Endodermal cell (in vitro differentiated cells): ENCODE measurements at regions not wholly inside any gene's neighbourhood (a gene's known extent, or its start where the extent isn't known, plus 50 kb on each side); places are given as distances from the start of the nearest gene placed in this dataset.

Experiments
- DNase-seq: peaks from one replicate; pipeline ENCODE4 v3.0.0-alpha.2; 2017
- H3K27ac ChIP-seq: 2 replicates; pipeline ENCODE4 v1.5.1; 2013; ENCODE audit warnings: mild to moderate bottlenecking, low read depth, low read length, moderate library complexity
- H3K27me3 ChIP-seq: 2 replicates; pipeline ENCODE4 v1.6.1; 2013; ENCODE audit warnings: mild to moderate bottlenecking, low read length, moderate library complexity; ENCODE audit not compliant: insufficient read depth, control insufficient read depth, poor library complexity, severe bottlenecking
- H3K36me3 ChIP-seq: 2 replicates; pipeline ENCODE4 v1.7.0; 2013; ENCODE audit warnings: mild to moderate bottlenecking, low read length, moderate library complexity; ENCODE audit not compliant: control insufficient read depth, insufficient read depth
- H3K4me1 ChIP-seq: one replicate; pipeline ENCODE4 v1.7.0; 2013; ENCODE audit warnings: low read length; ENCODE audit not compliant: control insufficient read depth, insufficient read depth
- H3K4me3 ChIP-seq: 2 replicates; pipeline ENCODE4 v1.5.1; 2013; ENCODE audit warnings: mild to moderate bottlenecking, low read length, moderate library complexity
- H3K9ac ChIP-seq: 2 replicates; pipeline ENCODE4 v1.6.1; 2013; ENCODE audit warnings: mild to moderate bottlenecking, low read length, moderate library complexity; ENCODE audit not compliant: poor library complexity, severe bottlenecking; ENCODE audit errors: extremely low read depth
- H3K9me3 ChIP-seq: 2 replicates; pipeline ENCODE4 v1.6.1; 2013; ENCODE audit warnings: mild to moderate bottlenecking, low read length, moderate library complexity; ENCODE audit not compliant: control insufficient read depth
- H3K27ac Mint-ChIP-seq: 2 replicates; pipeline ENCODE4 v1.8.0; 2020; ENCODE audit warnings: mixed read lengths
- H3K27me3 Mint-ChIP-seq: 2 replicates; pipeline ENCODE4 v1.8.0; 2021; ENCODE audit warnings: mild to moderate bottlenecking, mixed read lengths; ENCODE audit not compliant: insufficient read depth
- H3K36me3 Mint-ChIP-seq: 2 replicates; pipeline ENCODE4 v1.8.0; 2020; ENCODE audit warnings: low read depth, mixed read lengths
- H3K4me1 Mint-ChIP-seq: 2 replicates; pipeline ENCODE4 v1.8.0; 2020; ENCODE audit warnings: mixed read lengths
- H3K4me3 Mint-ChIP-seq: 2 replicates; pipeline ENCODE4 v1.8.0; 2020; ENCODE audit warnings: mild to moderate bottlenecking, moderate library complexity, mixed read lengths
- H3K9me3 Mint-ChIP-seq: 2 replicates; pipeline ENCODE4 v1.8.0; 2020; ENCODE audit warnings: mild to moderate bottlenecking, mixed read lengths
- WGBS, 2 experiments: methylation state at CpG; one replicate each; pipeline versions ENCODE4 v1.1.5 to v1.1.7; 2013; ENCODE audit warnings: missing lambda C conversion rate in 2 of 2, mixed read lengths in 1 of 2; ENCODE audit not compliant: insufficient coverage in 1 of 2, insufficient read length in 1 of 2; 5-methylcytosine and 5-hydroxymethylcytosine counted together
- TF ChIP-seq, protein P1 (sequence below): fragments of 200-600 bp; sonication (generic); conservative IDR thresholded peaks from 2 replicates; pipeline ENCODE4 v1.5.0; 2021; ENCODE audit warnings: antibody characterized with exemption, mild to moderate bottlenecking

DNA sequence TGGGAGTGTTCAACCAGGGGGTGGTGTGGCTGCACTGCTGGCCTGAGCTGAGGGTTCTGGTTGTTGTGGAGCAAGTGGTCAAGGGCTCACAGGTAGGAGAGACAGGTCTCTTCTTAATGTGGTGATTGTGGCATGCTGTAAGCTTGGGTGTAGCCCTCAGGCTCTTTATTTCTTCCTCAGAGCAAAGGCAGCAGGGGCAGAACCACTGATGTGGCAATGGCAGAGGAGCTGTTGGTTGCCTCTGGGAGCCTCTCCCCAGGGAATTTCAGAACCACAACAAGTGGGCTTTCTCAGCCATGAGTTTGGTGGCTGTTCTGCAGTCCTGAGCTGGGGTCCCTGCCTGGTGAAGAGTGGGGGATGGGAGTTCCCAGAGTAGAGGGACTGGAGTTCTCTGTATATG is 1017.2 kb downstream of the SH3BGRL start:
- H3K4me3 ChIP-seq: no peak overlapping the region
- no peaks in the 10 kb centered on the region for H3K27me3 Mint-ChIP-seq
- peaks cover 2% of the 10 kb centered on the region for H3K4me1 Mint-ChIP-seq
- H3K4me3 Mint-ChIP-seq: no peak overlapping the region
- H3K9ac ChIP-seq: no peak overlapping the region
- H3K36me3 ChIP-seq: no peaks in the 10 kb centered on the region
- H3K27ac Mint-ChIP-seq: no peak overlapping the region
- TF ChIP-seq, protein P1, sequence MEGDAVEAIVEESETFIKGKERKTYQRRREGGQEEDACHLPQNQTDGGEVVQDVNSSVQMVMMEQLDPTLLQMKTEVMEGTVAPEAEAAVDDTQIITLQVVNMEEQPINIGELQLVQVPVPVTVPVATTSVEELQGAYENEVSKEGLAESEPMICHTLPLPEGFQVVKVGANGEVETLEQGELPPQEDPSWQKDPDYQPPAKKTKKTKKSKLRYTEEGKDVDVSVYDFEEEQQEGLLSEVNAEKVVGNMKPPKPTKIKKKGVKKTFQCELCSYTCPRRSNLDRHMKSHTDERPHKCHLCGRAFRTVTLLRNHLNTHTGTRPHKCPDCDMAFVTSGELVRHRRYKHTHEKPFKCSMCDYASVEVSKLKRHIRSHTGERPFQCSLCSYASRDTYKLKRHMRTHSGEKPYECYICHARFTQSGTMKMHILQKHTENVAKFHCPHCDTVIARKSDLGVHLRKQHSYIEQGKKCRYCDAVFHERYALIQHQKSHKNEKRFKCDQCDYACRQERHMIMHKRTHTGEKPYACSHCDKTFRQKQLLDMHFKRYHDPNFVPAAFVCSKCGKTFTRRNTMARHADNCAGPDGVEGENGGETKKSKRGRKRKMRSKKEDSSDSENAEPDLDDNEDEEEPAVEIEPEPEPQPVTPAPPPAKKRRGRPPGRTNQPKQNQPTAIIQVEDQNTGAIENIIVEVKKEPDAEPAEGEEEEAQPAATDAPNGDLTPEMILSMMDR: no peak
- H3K36me3 Mint-ChIP-seq: no peaks in the 10 kb centered on the region
- no peaks in the 10 kb centered on the region for H3K27me3 ChIP-seq
- H3K9me3 Mint-ChIP-seq: peaks cover 81% of the 10 kb centered on the region
- no peaks in the 10 kb centered on the region for H3K9me3 ChIP-seq
- no peak overlapping the region for H3K27ac ChIP-seq
- H3K4me1 ChIP-seq: no peaks in the 10 kb centered on the region
- no peak for DNase-seq

DNA sequence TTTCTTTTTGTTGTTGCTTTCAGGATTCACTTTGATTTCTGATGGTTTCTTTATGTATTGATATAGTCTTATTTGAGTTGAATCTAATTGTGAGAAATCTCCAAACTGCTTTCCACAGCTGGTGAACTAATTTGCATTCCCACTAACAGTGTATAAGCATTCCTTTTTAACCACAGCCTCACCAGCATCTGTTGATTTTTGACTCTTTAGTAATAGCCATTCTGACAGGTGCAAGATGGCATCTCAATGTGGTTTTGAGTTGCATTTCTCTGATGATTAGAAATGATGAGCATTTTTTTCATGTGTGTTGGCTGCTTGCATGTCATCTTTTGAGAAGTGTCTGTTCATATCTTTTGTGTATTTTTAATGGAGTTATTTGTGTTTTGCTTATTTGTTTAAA is 1023.1 kb downstream of the SH3BGRL start:
- Histone ChIP-seq H3K9ac (no peak overlapping the region), H3K4me3 (no peak overlapping the region), H3K36me3 (no peaks in the 10 kb centered on the region), H3K27ac (no peak overlapping the region), H3K27me3 (no peaks in the 10 kb centered on the region), H3K9me3 (peaks cover 7% of the 10 kb centered on the region), H3K4me1 (no peaks in the 10 kb centered on the region)
- DNase-seq: no peak
- Mint-ChIP-seq H3K4me3 (no peak overlapping the region), H3K27ac (no peak overlapping the region), H3K4me1 (no peaks in the 10 kb centered on the region), H3K27me3 (no peaks in the 10 kb centered on the region), H3K36me3 (no peaks in the 10 kb centered on the region), H3K9me3 (peaks cover 71% of the 10 kb centered on the region)
- TF ChIP-seq, protein P1: no peak

DNA sequence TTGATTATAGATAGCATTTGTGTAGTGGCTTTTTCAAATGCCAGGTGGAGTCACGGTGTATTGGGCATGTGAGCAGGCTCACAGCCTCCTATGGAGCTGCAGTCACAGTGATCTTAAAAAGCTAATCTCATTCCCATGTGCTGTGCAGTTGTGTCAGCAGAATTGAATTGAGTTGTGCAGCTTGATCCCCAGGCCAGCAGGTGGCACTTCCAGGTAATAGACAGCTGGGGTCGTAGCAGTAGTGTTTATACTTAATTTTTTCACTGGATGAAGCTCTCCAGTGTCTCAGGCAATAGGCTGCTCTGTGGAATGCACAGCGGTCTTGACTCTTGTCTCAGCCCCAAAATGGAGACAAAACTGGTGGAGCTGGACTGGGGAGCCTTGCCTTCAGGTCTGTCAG is 1028.1 kb downstream of the SH3BGRL start:
- WGBS, 2 experiments: 66% methylated on average over 3 of the region's 3 CpGs; no CpG with 5 or more reads in 1 of the 2 experiments
- TF ChIP-seq, protein P1: peak; percentile 48

More for the DNA sequence above, 1028.1 kb downstream of the SH3BGRL start:
- Mint-ChIP-seq H3K9me3 (peaks cover 82% of the 10 kb centered on the region), H3K36me3 (no peaks in the 10 kb centered on the region), H3K27me3 (no peaks in the 10 kb centered on the region), H3K4me3 (no peak overlapping the region), H3K4me1 (no peaks in the 10 kb centered on the region), H3K27ac (no peak overlapping the region)
- Histone ChIP-seq H3K36me3 (no peaks in the 10 kb centered on the region), H3K27me3 (no peaks in the 10 kb centered on the region), H3K9me3 (peaks cover 15% of the 10 kb centered on the region), H3K27ac (no peak overlapping the region), H3K9ac (no peak overlapping the region), H3K4me3 (no peak overlapping the region), H3K4me1 (no peaks in the 10 kb centered on the region)
- DNase-seq: no peak
